ENCODE measurements at regions not wholly inside any gene's neighbourhood (a gene's known extent, or its start where the extent isn't known, plus 50 kb on each side); places are given as distances from the start of the nearest gene placed in this dataset.
"Not testable (repeated sequence)": the region's sequence is repeated elsewhere in the genome, so short reads cannot be mapped to it uniquely, and the experiment has no call there.

DNA sequence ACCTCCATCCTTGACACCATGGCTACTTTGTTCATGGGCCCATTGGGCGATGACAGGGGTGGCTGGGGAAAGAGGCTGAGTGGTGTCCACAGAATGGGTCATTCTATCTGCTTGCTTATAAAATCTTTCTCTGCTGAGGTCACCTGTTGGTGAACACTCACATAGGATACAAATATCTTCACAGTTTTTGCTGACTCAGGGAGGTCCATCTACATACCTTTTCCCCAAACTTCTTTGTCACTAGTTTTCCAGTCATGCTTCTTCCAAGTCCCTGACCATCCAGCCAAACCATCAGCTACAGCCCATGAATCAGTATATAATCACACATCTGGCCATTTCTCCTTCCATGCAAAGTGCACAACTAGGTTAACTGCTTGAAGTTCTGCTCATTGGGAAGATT is 347.6 kb downstream of the TMEM38B start:
- H3K36me3 Mint-ChIP-seq (ENCODE audit: low read depth); DNase-seq; H3K4me1 Mint-ChIP-seq; H3K27ac Mint-ChIP-seq; H3K9me3 Mint-ChIP-seq; intact Hi-C loops (cut with micrococcal nuclease); H3K27me3 Mint-ChIP-seq; H3K4me3 Mint-ChIP-seq: not testable (repeated sequence)

GRCh38 chr9:106051545-106051944 is 357.2 kb downstream of the TMEM38B start:
- H3K36me3 Mint-ChIP-seq (ENCODE audit: low read depth), result no peaks in the 10 kb centered on the region
- H3K9me3 Mint-ChIP-seq, result peaks cover 7% of the 10 kb centered on the region
- no peaks in the 10 kb centered on the region for H3K27me3 Mint-ChIP-seq
- H3K4me3 Mint-ChIP-seq, result no peak overlapping the region
- H3K4me1 Mint-ChIP-seq, result no peaks in the 10 kb centered on the region
- no peak for DNase-seq
- H3K27ac Mint-ChIP-seq, result no peak overlapping the region
- intact Hi-C loops (cut with micrococcal nuclease), result no loop called here

DNA sequence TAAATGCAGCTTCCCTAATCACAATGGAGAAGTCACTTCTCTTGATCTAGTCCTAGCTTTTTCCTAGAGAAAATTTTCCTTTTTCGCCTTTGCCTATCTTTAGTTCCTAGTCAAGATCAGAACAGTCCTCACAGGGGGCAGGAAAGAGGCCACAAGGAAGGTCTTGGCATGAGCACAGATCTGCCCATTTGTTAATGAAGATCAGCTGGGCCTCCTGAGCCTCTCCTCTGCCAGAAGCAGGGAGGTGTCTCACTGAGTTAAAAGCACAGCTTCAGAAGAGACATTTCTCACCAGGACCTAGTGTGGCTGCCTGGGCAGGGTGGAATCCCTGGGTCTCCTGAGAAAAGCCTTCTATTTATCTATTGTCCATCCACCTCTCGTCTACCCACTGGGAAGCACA is 357.8 kb downstream of the TMEM38B start:
- no peak for DNase-seq
- H3K4me3 Mint-ChIP-seq, result no peak overlapping the region
- H3K9me3 Mint-ChIP-seq, result peaks cover 7% of the 10 kb centered on the region
- H3K27me3 Mint-ChIP-seq, result no peaks in the 10 kb centered on the region
- no peaks in the 10 kb centered on the region for H3K36me3 Mint-ChIP-seq (ENCODE audit: low read depth)
- intact Hi-C loops (cut with micrococcal nuclease), result no loop called here
- H3K4me1 Mint-ChIP-seq, result no peaks in the 10 kb centered on the region
- no peak overlapping the region for H3K27ac Mint-ChIP-seq

- intact Hi-C loops (cut with micrococcal nuclease), result no loop called here
- no peak for DNase-seq
- H3K4me3 Mint-ChIP-seq, result no peak overlapping the region
- H3K36me3 Mint-ChIP-seq (ENCODE audit: low read depth), result no peaks in the 10 kb centered on the region
- peaks cover 7% of the 10 kb centered on the region for H3K9me3 Mint-ChIP-seq
- H3K27me3 Mint-ChIP-seq, result no peaks in the 10 kb centered on the region
- no peak overlapping the region for H3K27ac Mint-ChIP-seq
- no peaks in the 10 kb centered on the region for H3K4me1 Mint-ChIP-seq
These were observed 358.4 kb downstream of the TMEM38B start for GRCh38 chr9:106052735-106053134.

DNA sequence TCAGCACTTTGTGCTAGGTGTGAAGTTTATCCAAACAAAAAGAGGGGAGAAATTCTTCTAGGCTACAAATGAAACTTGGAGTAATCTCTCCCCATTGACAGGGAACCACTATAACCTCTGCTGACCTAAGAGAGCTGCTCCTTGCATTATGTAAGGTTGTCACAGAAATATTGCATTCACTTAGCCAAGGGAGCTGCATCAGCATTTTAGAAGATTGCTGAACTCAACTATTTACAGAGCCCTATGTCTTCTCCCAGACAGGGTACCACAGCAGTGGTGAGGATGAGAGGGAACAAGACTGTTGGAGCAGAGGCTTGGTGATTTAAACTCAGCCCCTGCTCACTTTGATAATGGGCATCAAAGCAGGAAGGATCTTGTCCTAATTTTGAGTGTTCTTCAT is 362.0 kb downstream of the TMEM38B start:
- Mint-ChIP-seq H3K4me1 (no peaks in the 10 kb centered on the region), H3K36me3 (ENCODE audit: low read depth) (no peaks in the 10 kb centered on the region), H3K27me3 (no peaks in the 10 kb centered on the region), H3K9me3 (peaks cover 7% of the 10 kb centered on the region), H3K27ac (no peak overlapping the region), H3K4me3 (no peak overlapping the region)
- intact Hi-C loops (cut with micrococcal nuclease), result no loop called here
- no peak for DNase-seq

GRCh38 chr9:106058460-106058859 is 364.1 kb downstream of the TMEM38B start:
- Mint-ChIP-seq H3K27me3 (no peaks in the 10 kb centered on the region), H3K4me1 (no peaks in the 10 kb centered on the region), H3K9me3 (peaks cover 7% of the 10 kb centered on the region), H3K4me3 (no peak overlapping the region), H3K36me3 (ENCODE audit: low read depth) (no peaks in the 10 kb centered on the region), H3K27ac (no peak overlapping the region)
- intact Hi-C loops (cut with micrococcal nuclease), result no loop called here
- DNase-seq, result no peak

DNA sequence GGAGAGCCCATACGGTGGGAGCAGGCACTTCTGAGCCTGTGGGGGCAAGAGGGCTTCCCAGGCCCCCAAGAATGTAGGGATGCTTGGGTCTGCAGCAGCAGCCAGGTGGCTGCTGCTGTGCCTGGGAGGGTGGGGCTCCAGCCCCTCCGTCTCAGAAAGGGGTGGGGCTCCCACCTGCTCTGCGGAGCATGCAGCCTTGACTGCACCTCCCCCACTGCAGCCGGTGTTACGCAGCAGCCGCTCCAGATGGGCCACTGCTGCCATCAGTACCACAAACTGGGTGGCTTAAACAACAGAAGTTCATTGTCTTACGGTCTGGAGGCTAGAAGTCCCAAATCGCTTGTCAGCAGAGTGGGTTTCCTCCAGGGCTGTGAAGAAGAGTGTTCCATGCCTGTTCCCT is 365.5 kb downstream of the TMEM38B start:
- H3K4me1 Mint-ChIP-seq, result no peaks in the 10 kb centered on the region
- intact Hi-C loops (cut with micrococcal nuclease), result no loop called here
- H3K27ac Mint-ChIP-seq, result no peak overlapping the region
- H3K27me3 Mint-ChIP-seq, result no peaks in the 10 kb centered on the region
- no peak overlapping the region for H3K4me3 Mint-ChIP-seq
- DNase-seq, result no peak
- H3K36me3 Mint-ChIP-seq (ENCODE audit: low read depth), result no peaks in the 10 kb centered on the region
- H3K9me3 Mint-ChIP-seq, result peaks cover 4% of the 10 kb centered on the region

DNA sequence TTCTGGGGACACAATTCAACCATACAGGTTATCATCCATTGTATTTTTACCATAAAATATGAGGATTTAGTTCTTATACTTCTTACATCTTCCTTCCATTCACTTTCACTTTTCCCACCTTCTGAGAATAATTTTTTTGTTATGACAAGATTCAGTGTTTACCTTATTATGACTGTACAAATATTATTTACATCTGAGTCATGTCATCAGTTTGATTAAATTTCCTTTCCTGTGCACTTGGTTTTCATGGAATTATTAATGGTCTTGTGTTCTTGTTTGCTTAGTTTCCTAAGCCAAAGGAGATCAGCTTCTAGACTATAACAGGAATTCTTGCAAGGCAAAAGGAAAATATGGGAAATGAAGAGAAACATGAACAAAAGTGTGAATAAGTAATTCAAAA is 366.5 kb downstream of the TMEM38B start:
- H3K27me3 Mint-ChIP-seq, result no peaks in the 10 kb centered on the region
- no peaks in the 10 kb centered on the region for H3K4me1 Mint-ChIP-seq
- no peak for DNase-seq
- H3K9me3 Mint-ChIP-seq, result no peaks in the 10 kb centered on the region
- H3K27ac Mint-ChIP-seq, result no peak overlapping the region
- no peaks in the 10 kb centered on the region for H3K36me3 Mint-ChIP-seq (ENCODE audit: low read depth)
- H3K4me3 Mint-ChIP-seq, result no peak overlapping the region
- intact Hi-C loops (cut with micrococcal nuclease), result no loop called here

- Mint-ChIP-seq H3K4me1 (no peaks in the 10 kb centered on the region), H3K36me3 (ENCODE audit: low read depth) (no peaks in the 10 kb centered on the region), H3K9me3 (no peaks in the 10 kb centered on the region), H3K27ac (no peak overlapping the region), H3K4me3 (no peak overlapping the region), H3K27me3 (no peaks in the 10 kb centered on the region)
- DNase-seq, result no peak
- intact Hi-C loops (cut with micrococcal nuclease), result no loop called here
These were observed 367.9 kb downstream of the TMEM38B start for GRCh38 chr9:106062250-106062649.

GRCh38 chr9:106065136-106065535 is 370.8 kb downstream of the TMEM38B start:
- no peaks in the 10 kb centered on the region for H3K36me3 Mint-ChIP-seq (ENCODE audit: low read depth)
- H3K27ac Mint-ChIP-seq, result no peak overlapping the region
- intact Hi-C loops (cut with micrococcal nuclease), result no loop called here
- H3K4me3 Mint-ChIP-seq, result no peak overlapping the region
- H3K27me3 Mint-ChIP-seq, result no peaks in the 10 kb centered on the region
- H3K4me1 Mint-ChIP-seq, result no peaks in the 10 kb centered on the region
- H3K9me3 Mint-ChIP-seq, result no peaks in the 10 kb centered on the region
- DNase-seq, result no peak

DNA sequence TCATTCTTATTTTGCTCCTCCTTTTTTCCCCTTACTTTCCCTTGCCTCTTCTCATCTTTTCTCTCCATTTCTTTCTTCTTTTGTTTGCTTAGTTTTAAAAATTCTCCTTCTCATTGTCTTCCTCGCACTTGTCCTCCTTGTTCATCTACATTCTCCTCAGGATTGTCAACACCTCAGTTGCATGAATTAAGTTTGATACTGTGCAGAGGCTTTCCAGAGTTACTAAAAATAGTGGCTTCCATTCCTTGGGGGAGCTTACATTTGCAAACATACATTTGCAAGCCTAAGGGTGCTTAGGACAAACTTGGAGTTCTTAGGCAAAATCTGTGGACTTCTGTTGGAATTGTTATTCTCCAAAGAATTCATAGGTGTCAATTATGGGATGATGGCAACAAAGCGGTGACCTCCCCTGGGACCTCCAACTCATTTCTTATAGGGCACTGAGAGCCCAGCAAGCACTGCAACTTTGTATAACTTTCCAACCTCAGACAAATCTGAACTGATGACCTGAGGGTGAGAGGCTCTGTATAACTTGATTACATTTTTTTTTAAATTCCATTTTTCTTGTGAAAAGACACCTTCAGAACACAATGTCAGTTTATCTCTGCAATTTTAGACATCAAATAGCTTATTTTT is 371.4 kb downstream of the TMEM38B start:
- H3K36me3 Mint-ChIP-seq (ENCODE audit: low read depth), result no peaks in the 10 kb centered on the region
- no peak overlapping the region for H3K4me3 Mint-ChIP-seq
- no peaks in the 10 kb centered on the region for H3K4me1 Mint-ChIP-seq
- no peak overlapping the region for H3K27ac Mint-ChIP-seq
- no peaks in the 10 kb centered on the region for H3K9me3 Mint-ChIP-seq
- intact Hi-C loops (cut with micrococcal nuclease), result no loop called here
- no peaks in the 10 kb centered on the region for H3K27me3 Mint-ChIP-seq
- no peak for DNase-seq

DNA sequence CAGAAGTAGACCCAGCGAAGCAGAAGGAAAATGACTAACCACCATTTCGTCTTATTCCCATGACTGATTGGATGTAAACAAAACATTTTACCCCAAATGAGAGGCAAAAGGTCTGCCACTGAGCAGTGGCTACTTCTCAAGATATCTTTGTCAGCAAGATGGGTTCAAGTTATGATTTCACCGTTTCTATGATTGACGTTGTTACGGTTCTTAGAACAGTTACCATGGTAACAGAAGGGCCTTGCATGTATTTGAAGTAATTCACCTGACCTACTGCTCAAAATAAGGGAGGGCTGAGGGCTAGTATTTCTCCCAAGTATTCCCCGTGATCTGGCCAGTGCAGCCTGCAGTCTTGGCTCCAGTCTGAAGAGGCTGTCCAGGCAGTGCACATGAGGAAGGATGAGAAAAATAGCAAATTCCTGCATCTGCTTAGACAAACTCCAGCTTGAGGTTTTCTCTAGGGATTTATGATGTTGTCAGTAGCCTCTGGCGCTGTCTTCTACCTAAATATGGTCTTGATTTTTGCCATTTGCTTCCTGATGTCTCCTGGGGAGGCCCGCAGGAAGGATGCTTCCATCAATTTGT is 372.7 kb downstream of the TMEM38B start:
- H3K4me1 Mint-ChIP-seq, result no peaks in the 10 kb centered on the region
- H3K4me3 Mint-ChIP-seq, result no peak overlapping the region
- no peak overlapping the region for H3K27ac Mint-ChIP-seq
- intact Hi-C loops (cut with micrococcal nuclease), result no loop called here
- no peaks in the 10 kb centered on the region for H3K27me3 Mint-ChIP-seq
- no peak for DNase-seq
- H3K9me3 Mint-ChIP-seq, result no peaks in the 10 kb centered on the region
- H3K36me3 Mint-ChIP-seq (ENCODE audit: low read depth), result no peaks in the 10 kb centered on the region

DNA sequence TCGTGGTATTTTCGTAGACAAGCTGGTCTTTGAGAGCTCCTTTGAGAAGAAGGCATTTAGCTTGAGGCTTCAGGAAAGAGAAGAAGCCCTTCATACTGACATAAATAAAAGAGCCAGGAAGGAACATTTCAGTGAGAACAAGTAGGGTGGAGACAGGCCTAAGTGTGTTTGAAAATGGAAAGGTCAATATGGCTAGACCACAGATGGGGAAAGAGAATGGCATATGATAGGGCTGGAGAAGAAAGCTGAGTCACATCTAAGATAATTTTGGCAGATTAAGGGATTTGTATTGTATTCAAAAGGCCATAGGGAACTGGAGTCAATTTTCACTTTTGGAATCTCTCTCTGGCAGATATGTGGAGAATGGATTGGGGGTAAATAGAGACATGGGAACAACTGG is 374.9 kb downstream of the TMEM38B start:
- Mint-ChIP-seq H3K27me3 (no peaks in the 10 kb centered on the region), H3K4me3 (no peak overlapping the region), H3K27ac (no peak overlapping the region), H3K36me3 (ENCODE audit: low read depth) (no peaks in the 10 kb centered on the region), H3K9me3 (no peaks in the 10 kb centered on the region), H3K4me1 (no peaks in the 10 kb centered on the region)
- DNase-seq, result no peak
- intact Hi-C loops (cut with micrococcal nuclease), result no loop called here

DNA sequence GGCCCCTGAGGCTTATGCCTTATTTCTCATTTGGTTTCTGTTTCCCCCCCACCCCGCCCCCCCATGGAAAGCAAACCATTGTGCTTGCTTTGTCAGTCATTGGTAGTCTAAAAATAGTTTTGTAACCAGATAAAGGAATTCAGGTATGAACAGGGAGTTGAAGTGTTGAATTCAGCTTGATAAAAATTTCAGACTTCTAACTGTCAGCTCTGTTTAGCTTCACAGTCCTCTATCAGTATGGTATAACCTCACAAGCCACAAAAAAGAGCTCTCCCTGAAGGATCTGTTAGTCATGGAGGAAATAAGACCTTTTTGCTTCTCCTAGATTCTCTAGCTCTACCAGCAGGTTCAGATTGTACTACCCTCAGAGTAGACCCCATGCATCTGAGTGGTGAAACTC is 378.1 kb downstream of the TMEM38B start:
- intact Hi-C loops (cut with micrococcal nuclease), result no loop called here
- Mint-ChIP-seq H3K9me3 (no peaks in the 10 kb centered on the region), H3K4me1 (no peaks in the 10 kb centered on the region), H3K4me3 (no peak overlapping the region), H3K36me3 (ENCODE audit: low read depth) (no peaks in the 10 kb centered on the region), H3K27ac (no peak overlapping the region), H3K27me3 (no peaks in the 10 kb centered on the region)
- no peak for DNase-seq

DNA sequence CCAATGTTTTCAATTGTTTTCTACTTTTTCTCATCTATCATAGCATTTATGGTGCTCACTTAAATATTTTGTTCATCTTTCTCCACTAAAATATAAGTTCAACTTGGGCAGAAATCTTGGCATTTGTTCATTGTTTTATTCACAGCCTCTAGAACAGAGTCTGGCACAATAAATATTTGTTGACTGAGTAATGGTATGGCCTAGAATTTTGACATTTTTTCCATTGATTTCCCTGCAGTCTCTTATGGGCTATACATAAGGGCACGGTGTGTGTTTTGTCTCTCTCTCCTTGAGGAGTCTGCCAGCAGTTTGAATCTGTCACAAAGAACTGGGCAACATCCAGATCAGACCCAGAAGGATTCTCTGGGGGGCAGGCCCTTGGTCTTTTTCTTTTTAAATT is 379.7 kb downstream of the TMEM38B start:
- H3K27me3 Mint-ChIP-seq, result no peaks in the 10 kb centered on the region
- intact Hi-C loops (cut with micrococcal nuclease), result no loop called here
- H3K36me3 Mint-ChIP-seq (ENCODE audit: low read depth), result no peaks in the 10 kb centered on the region
- no peaks in the 10 kb centered on the region for H3K9me3 Mint-ChIP-seq
- no peak for DNase-seq
- H3K27ac Mint-ChIP-seq, result no peak overlapping the region
- no peak overlapping the region for H3K4me3 Mint-ChIP-seq
- no peaks in the 10 kb centered on the region for H3K4me1 Mint-ChIP-seq
